NCI-H128 (cell line): ENCODE measurements at regions not wholly inside any gene's neighbourhood (a gene's known extent, or its start where the extent isn't known, plus 50 kb on each side); places are given as distances from the start of the nearest gene placed in this dataset.
"Not testable (repeated sequence)": the region's sequence is repeated elsewhere in the genome, so short reads cannot be mapped to it uniquely, and the experiment has no call there.

ENCODE experiments used
- DNase-seq: peaks from one replicate; lab custom pipeline; 2025; ENCODE audit not compliant: unreplicated experiment; lab: John Stamatoyannopoulos, UW

DNA sequence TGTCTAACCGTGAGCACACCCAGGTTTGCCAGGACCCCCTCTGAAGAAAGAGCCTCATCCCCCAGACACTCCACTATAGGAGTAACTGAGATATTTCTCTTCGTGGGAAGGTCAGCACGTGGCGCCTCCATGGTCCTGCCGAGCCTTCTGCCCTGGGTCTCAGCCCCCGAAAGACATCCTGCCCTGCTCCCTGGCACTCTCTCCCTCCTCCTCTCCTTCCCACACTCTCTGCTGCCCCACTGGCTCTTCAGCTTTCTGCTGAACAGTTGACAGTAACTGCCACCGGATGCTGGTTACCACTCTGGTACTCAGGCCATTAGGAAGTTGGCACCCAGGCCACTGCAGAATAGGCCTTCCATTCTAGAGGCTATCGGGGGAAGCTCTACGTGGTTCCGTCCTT lies 185.2 kb downstream of the UACA start:
- DNase-seq = no peak

DNA sequence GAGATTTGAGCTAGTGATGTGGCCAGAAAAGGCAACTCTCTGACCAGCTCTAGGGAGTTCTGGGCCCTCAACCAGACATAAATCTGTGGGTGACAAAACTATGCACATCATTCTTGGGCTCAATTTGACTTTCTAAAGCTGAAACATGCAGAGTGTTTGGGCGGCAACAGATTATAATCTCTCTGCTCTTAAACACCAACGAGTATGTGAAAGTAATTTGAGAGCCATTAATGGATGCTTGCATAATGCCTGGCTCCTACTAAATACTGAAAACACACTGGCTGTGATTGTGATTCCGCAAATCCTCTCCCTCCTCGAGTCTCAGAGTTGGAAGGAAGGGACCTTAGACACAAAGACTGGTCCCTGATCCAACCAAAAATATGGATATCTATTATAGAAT lies 186.7 kb downstream of the UACA start:
- no peak for DNase-seq

DNA sequence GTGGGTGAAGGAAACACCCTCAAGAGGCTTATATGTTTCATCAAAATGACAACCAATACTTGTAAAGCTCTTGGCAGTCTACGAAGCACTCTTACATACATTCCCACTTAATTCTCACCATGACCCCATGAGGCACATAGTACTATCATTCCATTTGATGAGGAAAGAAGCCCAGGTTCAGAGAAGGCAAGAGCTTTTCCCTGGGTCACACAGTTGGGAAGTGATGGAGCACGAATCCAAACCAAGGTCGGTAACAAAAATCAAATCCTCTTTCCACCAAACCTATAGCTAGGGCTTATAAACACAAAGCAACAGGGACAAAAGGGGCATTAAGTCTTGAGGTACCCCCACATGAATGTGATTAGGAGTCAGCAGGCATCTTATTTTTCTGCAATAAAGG lies 187.1 kb downstream of the UACA start:
- no peak for DNase-seq

DNA sequence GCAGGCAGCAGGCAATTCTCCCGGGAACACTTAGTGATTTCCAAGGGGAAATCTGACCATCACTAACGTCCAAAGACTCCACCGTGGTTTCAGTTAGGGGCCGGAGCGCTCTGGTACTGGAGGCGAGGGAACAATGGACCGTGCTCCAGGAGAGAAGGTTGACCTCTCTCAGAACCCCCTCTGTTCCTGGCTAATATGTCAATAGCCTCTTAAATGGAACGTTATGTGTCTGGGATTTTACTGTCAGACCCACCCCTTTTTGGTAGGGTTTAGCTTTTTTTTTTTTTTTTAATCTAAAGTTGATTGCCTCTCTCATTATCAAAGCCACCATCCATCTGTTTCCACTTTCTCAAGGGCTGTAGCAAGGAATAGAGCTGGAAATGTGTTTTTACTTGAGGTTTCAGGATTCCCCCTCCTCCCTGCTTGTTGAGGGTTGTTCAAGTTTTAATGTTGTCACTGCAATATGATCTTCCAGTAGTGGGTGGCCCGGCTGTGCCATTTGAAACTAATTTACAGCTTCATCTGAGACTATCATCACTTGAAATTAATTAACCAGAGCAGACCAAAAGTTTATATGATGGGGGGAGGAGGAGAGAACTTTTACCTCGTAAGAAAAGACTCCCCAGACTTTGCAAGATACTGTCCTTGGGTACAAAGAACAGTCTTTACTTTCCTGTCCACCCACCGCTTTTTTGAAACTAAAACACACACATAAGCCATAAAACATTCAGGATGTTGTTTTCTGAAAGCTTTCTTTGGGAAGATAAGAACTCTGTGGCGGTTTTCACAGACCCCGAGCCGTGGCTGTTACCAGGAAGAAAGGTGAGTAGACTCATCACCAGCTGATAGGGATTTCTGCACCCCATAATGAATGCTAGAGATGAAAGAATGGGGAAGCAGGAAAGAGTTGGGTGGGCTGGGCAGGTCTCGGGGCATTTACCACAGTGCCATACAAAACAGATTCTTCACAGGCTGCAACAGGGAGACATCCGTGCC lies 187.8 kb downstream of the UACA start:
- DNase-seq = no peak

DNA sequence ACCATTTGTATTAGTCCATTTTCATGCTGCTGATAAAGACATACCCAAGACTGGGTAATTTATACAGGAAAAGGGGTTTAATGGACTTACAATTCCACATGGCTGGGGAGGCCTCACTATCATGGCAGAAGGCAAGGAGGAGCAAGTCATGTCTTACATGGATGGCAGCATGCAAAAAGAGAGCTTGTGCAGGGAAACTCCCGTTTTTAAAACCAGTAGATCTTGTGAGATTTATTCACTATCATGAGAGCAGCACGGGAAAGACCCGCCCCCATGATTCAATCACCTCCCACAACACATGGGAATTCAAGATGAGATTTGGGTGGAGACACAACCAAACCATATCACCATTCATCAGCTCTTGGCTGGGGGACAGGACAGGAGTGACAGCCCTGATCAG lies 189.0 kb downstream of the UACA start:
- DNase-seq = not testable (repeated sequence)

DNA sequence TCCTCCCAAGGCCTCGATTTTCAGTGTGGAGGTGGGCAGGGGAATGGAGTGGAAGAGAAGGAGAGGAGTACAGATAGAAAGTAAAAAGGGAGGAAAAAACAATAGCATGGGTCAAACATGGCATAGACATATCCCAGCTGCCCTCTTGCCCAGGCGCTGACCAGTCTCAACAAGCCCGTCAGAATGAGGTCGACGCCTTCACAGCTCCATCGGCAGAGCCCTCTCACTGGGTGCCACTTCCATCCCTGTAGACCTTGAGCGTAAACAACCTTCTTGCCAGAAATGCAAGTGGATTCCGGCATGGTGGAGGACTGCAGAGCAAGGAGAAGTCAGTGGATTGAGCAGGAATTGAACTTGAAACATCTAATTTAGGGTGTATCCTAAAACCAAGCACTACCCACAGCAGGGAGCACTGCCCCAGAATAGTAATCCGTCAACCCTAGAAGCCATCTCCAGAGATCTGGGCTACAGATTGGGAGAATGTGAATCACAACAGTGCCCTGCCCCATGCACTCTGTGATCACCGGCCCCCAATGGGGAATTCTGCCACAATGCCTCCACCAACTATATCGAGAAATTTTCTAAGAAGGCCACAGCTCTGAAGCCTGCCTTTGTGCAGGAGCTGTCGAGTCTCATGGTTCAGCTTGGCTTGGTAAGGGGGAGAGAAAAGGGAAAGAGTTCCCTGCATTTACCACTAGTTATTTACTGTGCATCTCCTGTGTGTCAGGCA lies 190.1 kb downstream of the UACA start:
- no peak for DNase-seq

DNA sequence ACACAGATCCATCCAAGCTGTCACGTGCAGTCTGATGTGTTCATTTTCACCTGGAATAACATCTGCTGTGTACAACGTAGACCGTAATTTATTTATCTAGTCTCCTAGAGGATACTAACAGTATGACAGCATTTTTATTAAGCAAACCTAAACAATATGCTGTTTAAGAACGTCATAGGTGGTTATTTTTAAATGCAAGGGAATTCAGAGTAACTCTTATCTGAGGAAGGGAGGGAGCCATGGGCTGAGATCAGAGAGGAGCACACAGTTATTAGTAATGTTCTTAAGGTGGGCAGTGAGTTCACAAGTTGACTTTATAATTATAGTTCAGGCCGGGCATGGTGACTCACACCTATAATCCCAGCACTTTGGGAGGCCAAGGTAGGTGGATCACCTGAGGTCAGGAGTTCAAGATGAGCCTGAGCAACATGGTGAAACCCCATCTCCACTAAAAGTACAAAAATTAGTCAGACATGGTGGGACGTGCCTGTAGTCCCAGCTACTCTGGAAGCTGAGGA lies 193.6 kb downstream of the UACA start:
- DNase-seq = no peak

DNA sequence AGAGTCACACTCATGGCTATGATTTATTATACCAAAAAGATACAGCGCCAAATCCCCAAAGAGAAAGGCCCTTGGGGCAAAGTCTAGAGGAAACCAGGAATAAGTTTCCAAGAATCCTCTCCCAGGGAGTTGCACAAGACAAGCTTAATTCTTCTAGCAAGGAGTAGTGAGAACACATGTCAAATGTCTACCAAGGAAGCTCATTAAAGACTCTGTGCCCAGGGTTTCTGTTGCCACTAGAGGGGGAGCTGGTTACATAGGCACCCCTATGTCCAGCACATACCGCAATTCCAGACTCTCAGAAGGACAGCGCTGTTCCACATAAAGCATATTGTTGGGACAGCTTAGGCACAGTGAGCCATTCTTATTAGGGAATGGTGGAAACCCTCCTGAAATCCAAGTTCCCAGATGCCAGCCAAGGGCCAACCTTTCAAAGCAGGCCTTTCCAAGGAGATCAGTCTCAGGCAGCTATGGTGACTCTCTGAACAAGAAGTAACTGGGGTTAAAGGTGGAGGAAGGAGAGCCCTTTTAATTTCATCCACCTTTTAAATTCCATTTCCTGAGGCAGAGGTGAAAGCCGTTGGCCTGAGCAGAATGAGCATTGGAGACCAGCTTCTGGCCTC lies 194.2 kb downstream of the UACA start:
- DNase-seq = no peak

DNA sequence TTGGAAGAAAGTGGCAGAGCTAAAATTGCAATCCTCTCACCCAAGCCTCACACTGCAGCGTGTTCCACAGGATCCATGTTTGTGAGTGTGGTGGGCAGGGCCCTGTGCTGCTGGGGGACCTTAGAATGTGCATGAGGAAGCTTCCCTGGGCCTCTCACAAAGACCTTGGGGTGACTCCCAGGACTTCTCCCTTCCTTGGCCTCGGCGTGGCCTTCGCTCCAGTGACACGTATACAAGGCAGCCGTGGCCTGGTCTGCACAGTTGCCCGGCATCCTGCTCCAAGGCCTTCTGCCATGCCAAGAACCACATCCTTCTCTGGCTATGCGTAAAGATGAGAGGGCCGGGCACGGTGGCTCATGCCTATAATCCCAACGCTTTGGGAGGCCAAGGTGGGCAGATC lies 196.4 kb downstream of the UACA start:
- DNase-seq = no peak

DNA sequence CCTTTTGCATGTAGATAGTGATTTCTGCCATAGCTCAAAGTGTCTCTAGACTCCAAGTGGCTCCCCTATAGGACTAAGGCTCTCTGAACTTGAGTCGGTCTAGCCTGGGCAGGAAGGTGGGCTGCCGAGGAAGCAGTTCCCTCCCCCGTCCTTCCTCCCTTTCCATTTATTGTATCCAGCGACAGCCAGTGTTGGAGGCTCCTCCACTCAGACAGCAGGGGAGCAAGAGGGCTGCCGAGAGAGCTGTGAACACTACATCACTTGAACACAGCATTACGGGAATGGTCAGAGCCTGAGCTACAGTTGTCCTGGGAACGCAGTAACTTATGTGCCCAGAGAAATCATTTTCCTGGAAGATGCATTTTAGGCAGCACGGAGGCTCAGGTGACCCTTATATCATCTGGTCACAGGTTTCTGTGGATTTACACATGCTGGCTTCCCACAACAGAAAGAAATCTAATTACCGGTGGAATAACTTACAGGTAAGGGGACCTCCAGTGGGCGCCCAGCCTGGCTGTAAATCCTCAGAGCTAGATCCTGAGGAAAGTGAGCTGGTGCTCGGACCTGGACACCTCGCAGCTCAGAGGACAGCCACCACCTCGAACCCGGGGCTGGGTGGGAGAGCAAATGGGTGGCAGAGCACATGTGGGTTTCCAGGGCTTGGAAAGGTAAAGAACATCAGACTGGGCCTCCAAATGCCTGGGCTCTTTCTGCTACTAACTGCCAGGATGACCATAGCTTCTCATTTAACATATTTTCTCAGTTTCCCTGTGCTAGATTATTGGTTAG lies 197.1 kb downstream of the UACA start:
- DNase-seq = no peak

DNA sequence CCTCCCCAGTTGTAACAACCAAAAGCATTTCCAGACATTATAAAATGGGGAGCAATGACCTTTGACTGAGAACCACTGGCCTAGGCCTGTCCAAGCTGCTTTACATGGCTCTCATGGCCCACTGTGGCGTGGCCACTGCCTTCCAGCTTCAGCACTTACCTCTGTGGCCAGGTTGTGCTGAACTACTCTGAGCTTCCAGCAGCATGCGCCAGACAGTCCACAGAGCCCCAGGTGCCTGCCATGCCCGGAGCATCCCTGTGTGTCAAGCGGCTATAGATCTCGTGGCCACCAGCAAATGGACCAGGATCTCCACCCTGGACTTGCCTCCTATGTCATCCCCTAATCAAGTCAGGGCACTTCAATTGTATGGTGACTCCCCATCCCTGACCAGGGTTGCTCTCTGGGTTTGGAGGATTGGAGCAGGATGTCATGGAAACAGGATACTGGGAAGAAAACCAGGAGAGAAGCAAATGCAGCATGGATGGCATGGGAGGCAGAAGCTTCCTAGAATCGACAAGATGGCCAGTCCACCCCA lies 199.7 kb downstream of the UACA start:
- DNase-seq = no peak

DNA sequence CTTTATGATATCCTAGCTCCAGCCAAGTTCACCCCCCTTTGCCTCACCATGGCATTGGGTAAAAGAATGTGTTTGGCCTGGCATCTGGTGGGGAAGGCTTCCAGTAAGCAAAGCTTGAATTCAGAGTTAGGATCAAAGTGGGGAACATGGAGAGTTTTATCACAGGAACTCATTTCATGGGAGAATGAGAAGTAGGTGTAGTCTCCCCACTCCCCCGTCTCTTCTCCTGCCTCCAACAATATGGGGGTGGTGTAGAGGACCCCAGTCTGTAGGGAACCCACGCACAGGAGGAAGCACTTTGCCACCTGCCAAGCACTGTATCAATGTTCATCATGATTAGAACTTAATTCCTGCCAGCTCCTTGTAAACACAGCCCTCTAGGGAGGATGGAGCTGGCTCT lies 200.5 kb downstream of the UACA start:
- DNase-seq = no peak

DNA sequence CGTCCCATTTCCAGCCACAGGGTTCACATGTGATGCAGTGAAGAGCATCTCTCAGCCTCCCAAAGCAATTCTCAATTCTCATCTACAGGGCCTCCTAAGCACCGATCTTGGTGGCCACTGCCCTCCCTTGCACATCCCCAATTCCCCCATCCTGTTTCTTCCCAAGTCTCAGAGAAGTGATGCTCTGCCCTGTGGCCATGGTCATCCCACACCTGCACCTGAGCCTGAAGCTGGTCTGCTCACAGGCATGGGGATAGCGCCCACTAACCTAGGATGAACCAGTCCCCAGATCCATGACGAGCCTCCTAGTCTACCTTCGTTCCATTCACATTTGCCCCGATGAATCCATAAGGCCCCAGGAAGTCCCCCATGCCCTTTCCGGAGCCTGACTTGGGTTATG lies 201.5 kb downstream of the UACA start:
- no peak for DNase-seq

DNA sequence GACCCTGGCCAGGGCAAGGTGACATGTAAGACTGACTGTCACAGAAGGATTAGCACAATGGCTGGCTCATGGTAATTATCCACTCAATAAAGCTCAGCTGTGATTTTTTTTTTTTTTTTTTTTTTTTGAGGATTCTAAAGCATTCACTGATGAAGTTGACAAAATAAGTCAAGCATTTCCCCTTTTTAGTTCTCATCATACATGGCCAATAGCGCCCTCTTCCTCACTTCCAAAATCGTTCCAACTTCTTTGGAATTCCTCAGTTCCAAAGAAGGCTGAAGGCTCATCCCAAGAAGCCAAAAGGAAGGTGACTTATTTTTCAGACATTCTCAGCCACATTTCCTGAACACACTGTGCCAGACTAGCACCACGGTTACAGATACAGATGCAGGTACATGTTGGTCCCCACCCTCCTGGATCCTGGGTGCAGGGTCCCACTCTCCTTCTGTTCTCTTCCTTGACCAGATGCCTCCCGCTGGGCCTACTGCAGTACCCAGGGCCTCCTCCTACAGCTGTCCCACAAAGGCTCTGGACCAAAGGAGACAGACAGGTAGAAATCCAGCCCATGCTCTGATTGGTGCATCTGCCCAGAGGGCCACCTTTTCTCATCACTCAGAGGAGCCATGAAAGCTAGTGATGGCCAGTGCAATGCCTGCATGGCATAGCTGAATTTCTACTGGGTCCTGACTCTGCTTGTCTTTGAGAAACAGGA lies 202.6 kb downstream of the UACA start:
- DNase-seq = no peak

DNA sequence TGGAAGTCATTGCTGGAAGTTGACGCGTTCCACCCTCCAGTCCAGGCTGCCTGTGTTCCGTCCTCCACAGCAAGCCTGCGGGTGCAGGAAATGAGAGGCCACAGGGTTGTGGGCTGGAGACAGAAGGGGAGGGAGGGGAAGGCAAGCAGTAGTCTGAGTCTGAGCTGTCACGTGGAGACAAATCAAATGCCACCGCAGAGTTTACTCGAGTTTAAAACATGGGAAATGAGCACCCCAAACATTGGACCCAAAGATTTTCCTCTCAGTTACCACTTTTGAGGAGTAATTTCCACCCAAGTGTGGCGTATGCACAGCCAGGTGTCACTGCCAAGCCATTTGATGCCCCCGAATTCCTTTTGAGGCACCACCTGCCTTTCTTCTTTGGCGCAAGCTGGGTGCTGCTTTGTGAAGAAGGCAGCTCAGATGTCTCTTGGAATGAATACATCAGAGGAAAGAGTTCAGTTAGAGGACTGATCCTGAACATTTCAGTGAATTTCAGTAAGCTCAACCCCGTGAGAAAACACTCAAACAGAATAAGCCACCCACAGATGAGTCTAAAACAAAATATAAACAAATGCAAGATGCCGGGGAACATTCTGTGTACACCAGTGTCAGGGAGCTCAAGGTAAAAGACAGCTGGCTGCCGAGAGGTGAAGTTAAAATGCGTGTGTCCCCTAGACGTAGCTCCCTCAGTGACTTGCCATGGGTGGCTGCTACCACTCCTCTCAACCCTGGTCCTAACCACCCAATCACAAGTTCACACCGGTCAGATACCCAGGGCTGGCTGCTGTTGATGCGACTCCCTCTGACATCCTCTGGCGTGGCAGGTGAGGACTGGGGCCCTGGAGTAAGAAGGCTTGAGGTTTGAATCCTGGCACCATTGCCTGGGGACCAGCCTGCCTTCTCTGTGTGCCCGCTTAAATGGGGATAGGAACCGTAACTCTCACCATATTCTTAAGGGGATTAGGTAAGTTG lies 203.8 kb downstream of the UACA start:
- DNase-seq = no peak

DNA sequence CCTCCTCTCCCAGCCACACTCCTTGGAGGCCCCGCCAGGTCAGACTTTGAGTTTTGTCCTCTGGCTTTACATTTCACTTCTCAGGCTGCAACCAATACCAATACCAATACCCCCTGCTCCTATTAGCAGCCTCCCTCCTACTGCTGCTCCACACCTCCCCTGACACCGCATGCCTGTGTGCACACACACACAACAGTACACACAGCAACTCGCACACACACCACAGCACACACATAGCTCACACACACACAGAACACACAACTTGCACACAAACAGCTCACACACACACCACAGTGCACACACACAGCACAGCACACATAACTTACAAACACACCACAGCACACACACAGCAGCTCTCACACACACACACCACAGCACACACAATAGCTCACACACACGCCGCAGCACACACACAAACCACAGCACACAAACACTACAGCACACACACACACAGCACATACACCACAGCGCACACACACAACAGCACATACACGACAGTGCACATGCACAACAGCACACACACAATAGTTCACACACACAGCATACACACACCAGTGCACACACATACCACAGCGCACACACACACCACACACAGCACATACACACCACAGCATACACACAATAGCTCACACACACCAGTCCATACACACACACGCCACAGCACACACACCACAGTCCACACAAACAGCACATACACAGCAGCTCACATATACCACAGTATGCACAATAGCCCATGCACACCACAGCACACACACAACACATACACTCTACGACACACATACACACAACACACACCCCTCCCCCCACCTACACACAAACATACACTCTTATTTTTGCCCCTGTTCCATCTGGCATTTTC lies 204.7 kb downstream of the UACA start:
- DNase-seq = no peak

DNA sequence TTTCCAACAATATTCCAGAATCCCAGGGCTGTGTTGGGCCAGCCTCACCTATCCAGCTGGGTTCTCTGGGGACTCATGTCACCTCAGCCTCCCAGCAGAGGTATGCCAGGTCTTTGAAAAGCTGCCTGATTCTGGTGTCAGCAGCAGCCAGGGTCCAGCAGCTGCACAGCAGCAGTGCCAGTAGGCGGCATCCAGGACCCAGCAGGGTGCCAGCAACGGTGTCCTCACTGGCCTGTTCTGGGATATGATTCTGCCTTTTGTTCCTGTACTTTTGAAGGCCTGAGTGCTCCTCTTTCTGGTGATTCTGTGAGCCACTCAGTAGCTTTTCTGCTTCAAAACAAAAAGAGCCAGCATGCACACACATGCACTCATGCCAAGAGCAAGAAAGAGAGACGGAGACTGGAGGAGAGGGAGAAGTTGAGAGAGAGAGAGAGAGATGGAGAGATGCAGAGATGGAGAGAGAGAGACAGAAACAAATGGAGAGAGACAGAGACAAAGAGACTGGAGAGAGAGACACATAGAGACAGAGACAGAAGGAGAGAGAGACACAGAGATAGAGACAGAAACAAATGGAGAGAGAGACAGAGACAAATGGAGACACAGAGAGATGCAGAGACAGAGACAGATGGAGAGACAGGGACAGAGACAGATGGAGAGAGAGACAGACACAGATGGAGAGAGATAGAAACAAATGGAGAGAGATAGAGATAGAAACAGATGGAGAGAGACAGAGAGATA lies 205.7 kb downstream of the UACA start:
- DNase-seq = no peak
